Trophoblast cell (in vitro differentiated cells and primary cell): ENCODE measurements at regions not wholly inside any gene's neighbourhood (a gene's known extent, or its start where the extent isn't known, plus 50 kb on each side); places are given as distances from the start of the nearest gene placed in this dataset.

Experiments used
- DNase-seq, 2 donors: peaks; one replicate each; pipeline ENCODE4 v3.0.0-alpha.2; 2016
- H2AFZ ChIP-seq: 2 replicates; pipeline ENCODE4 v1.6.1; 2013; ENCODE audit warnings: low read length, moderate library complexity, mild to moderate bottlenecking; ENCODE audit not compliant: insufficient read depth, poor library complexity
- H2AK5ac ChIP-seq: 2 replicates; pipeline ENCODE4 v1.6.1; 2013; ENCODE audit warnings: mild to moderate bottlenecking, low read length
- H2BK120ac ChIP-seq: 2 replicates; pipeline ENCODE4 v1.6.1; 2013; ENCODE audit warnings: low read length, mild to moderate bottlenecking, moderate library complexity; ENCODE audit not compliant: insufficient read depth, poor library complexity
- H2BK12ac ChIP-seq: 2 replicates; pipeline ENCODE4 v1.6.1; 2013; ENCODE audit warnings: mild to moderate bottlenecking, low read length, moderate library complexity
- H2BK5ac ChIP-seq: 2 replicates; pipeline ENCODE4 v1.6.1; 2013; ENCODE audit warnings: low read length, low read depth, moderate library complexity, mild to moderate bottlenecking; ENCODE audit not compliant: poor library complexity
- H3K14ac ChIP-seq: 2 replicates; pipeline ENCODE4 v1.6.1; 2013; ENCODE audit warnings: mild to moderate bottlenecking, low read length
- H3K18ac ChIP-seq: 2 replicates; pipeline ENCODE4 v1.6.1; 2013; ENCODE audit warnings: mild to moderate bottlenecking, low read length
- H3K23ac ChIP-seq: 2 replicates; pipeline ENCODE4 v1.6.1; 2013; ENCODE audit warnings: low read length
- H3K27ac ChIP-seq: 2 replicates; pipeline ENCODE4 v1.5.1; 2013; ENCODE audit warnings: low read depth, mild to moderate bottlenecking, inconsistent platforms, low read length, moderate library complexity
- H3K27me3 ChIP-seq: 2 replicates; pipeline ENCODE4 v1.6.1; 2013; ENCODE audit warnings: inconsistent platforms, mild to moderate bottlenecking, low read length, moderate library complexity; ENCODE audit not compliant: insufficient read depth
- H3K36me3 ChIP-seq, 2 experiments: 1 replicate in 1 of 2; 2 replicates in 1 of 2; pipeline ENCODE4 v1.6.1; 2013; ENCODE audit warnings: low read length in 2 of 2, mild to moderate bottlenecking in 2 of 2, moderate library complexity in 1 of 2; ENCODE audit not compliant: insufficient read depth in 2 of 2, control insufficient read depth in 1 of 2
- H3K4ac ChIP-seq: 2 replicates; pipeline ENCODE4 v1.6.1; 2013; ENCODE audit warnings: low read depth, mild to moderate bottlenecking, low read length, moderate library complexity
- H3K4me1 ChIP-seq, 2 experiments: 1 replicate in 1 of 2; 2 replicates in 1 of 2; pipeline ENCODE4 v1.6.1; 2013; ENCODE audit warnings: low read length in 2 of 2, mild to moderate bottlenecking in 2 of 2, moderate library complexity in 1 of 2; ENCODE audit not compliant: insufficient read depth in 2 of 2, control insufficient read depth in 1 of 2
- H3K4me2 ChIP-seq: 2 replicates; pipeline ENCODE4 v1.6.1; 2013; ENCODE audit warnings: inconsistent platforms, mild to moderate bottlenecking, low read length, moderate library complexity
- H3K4me3 ChIP-seq: 2 replicates; pipeline ENCODE4 v1.5.1; 2013; ENCODE audit warnings: mild to moderate bottlenecking, low read depth, low read length, inconsistent platforms
- H3K79me1 ChIP-seq: one replicate; pipeline ENCODE4 v1.6.1; 2013; ENCODE audit warnings: low read length
- H3K79me2 ChIP-seq: 2 replicates; pipeline ENCODE4 v1.6.1; 2013; ENCODE audit warnings: low read length, mild to moderate bottlenecking; ENCODE audit not compliant: control insufficient read depth, insufficient read depth, poor library complexity
- H3K9ac ChIP-seq: 2 replicates; pipeline ENCODE4 v1.6.1; 2013; ENCODE audit warnings: mild to moderate bottlenecking, low read length
- H3K9me3 ChIP-seq: 2 replicates; pipeline ENCODE4 v1.6.1; 2013; ENCODE audit warnings: low read depth, mild to moderate bottlenecking, control low read depth, inconsistent platforms, low read length; ENCODE audit not compliant: insufficient read depth
- H4K12ac ChIP-seq: 2 replicates; pipeline ENCODE4 v1.6.1; 2013; ENCODE audit warnings: low read depth, mild to moderate bottlenecking, low read length, moderate library complexity
- H4K8ac ChIP-seq: 2 replicates; pipeline ENCODE4 v1.6.1; 2013; ENCODE audit warnings: low read depth, mild to moderate bottlenecking, low read length, moderate library complexity
- H4K91ac ChIP-seq: one replicate; pipeline ENCODE4 v1.6.1; 2013; ENCODE audit warnings: low read depth, mild to moderate bottlenecking, low read length, moderate library complexity
- WGBS: extraction: QIAGEN DNeasy Blood & Tissue Kit; methylation state at CpG from one replicate; pipeline ENCODE4 v1.1.7; 2013; ENCODE audit warnings: missing lambda C conversion rate; ENCODE audit not compliant: insufficient read length, insufficient coverage; ENCODE audit errors: extremely low coverage; 5-methylcytosine and 5-hydroxymethylcytosine counted together

GRCh38 chrY:19140285-19140920 lies 366.9 kb upstream of the HSFY2 start:
- Histone ChIP-seq H3K4me3 (no peak overlapping the region), H2AFZ (no peak overlapping the region), H3K18ac (no peak overlapping the region), H3K27ac (no peak overlapping the region), H3K23ac (no peak overlapping the region), H2BK5ac (no peak overlapping the region), H3K4me1 (no peaks in the 10 kb centered on the region), H3K79me1 (no peaks in the 10 kb centered on the region), H3K27me3 (no peaks in the 10 kb centered on the region), H3K4ac (no peak overlapping the region), H3K9me3 (no peaks in the 10 kb centered on the region), H4K91ac (no peak overlapping the region), H3K4me2 (no peak overlapping the region), H2BK120ac (no peak overlapping the region), H2BK12ac (no peak overlapping the region), H3K14ac (no peak overlapping the region), H3K9ac (no peak overlapping the region), H3K36me3 (no peaks in the 10 kb centered on the region), H4K8ac (no peak overlapping the region), H3K79me2 (no peaks in the 10 kb centered on the region), H4K12ac (no peak overlapping the region), H2AK5ac (no peak overlapping the region)
- 100% methylated on average over 1 of the region's 5 CpGs for WGBS
- no peak for DNase-seq

- no peak overlapping the region for H3K18ac ChIP-seq
- no peak overlapping the region for H3K23ac ChIP-seq
- H3K79me1 ChIP-seq = no peaks in the 10 kb centered on the region
- no peaks in the 10 kb centered on the region for H3K9me3 ChIP-seq
- WGBS = no CpG with 5 or more reads among the region's 2 CpGs
- H3K9ac ChIP-seq = no peak overlapping the region
- H4K91ac ChIP-seq = no peak overlapping the region
- no peak overlapping the region for H2BK120ac ChIP-seq
- H3K27ac ChIP-seq = no peak overlapping the region
- no peak for DNase-seq
- H4K12ac ChIP-seq = no peak overlapping the region
- H3K4me2 ChIP-seq = no peak overlapping the region
- no peaks in the 10 kb centered on the region for H3K4me1 ChIP-seq
- H2AFZ ChIP-seq = no peak overlapping the region
- no peaks in the 10 kb centered on the region for H3K27me3 ChIP-seq
- no peak overlapping the region for H3K14ac ChIP-seq
- H3K4me3 ChIP-seq = no peak overlapping the region
- no peak overlapping the region for H2AK5ac ChIP-seq
- no peak overlapping the region for H4K8ac ChIP-seq
- H2BK5ac ChIP-seq = no peak overlapping the region
- no peak overlapping the region for H3K4ac ChIP-seq
- H2BK12ac ChIP-seq = no peak overlapping the region
- no peaks in the 10 kb centered on the region for H3K36me3 ChIP-seq
- H3K79me2 ChIP-seq = no peaks in the 10 kb centered on the region
Observed at GRCh38 chrY:19134426-19134825, 360.9 kb upstream of the HSFY2 start.

GRCh38 chrY:19130569-19131358 lies 357.2 kb upstream of the HSFY2 start:
- H2BK12ac ChIP-seq = no peak overlapping the region
- no peaks in the 10 kb centered on the region for H3K27me3 ChIP-seq
- H4K91ac ChIP-seq = no peak overlapping the region
- no peak overlapping the region for H3K4me3 ChIP-seq
- no peak overlapping the region for H2BK5ac ChIP-seq
- no peaks in the 10 kb centered on the region for H3K9me3 ChIP-seq
- H3K4ac ChIP-seq = no peak overlapping the region
- H2BK120ac ChIP-seq = no peak overlapping the region
- no peak overlapping the region for H4K12ac ChIP-seq
- no peak overlapping the region for H3K27ac ChIP-seq
- no peak overlapping the region for H2AK5ac ChIP-seq
- DNase-seq = no peak
- H4K8ac ChIP-seq = no peak overlapping the region
- H2AFZ ChIP-seq = no peak overlapping the region
- no peak overlapping the region for H3K23ac ChIP-seq
- no peaks in the 10 kb centered on the region for H3K79me2 ChIP-seq
- H3K4me2 ChIP-seq = no peak overlapping the region
- H3K79me1 ChIP-seq = peaks cover 3% of the 10 kb centered on the region
- H3K14ac ChIP-seq = no peak overlapping the region
- H3K36me3 ChIP-seq = no peaks in the 10 kb centered on the region
- WGBS = no CpG with 5 or more reads among the region's 2 CpGs
- H3K4me1 ChIP-seq = peaks cover 0 to 2% of the 10 kb centered on the region in 2 experiments
- no peak overlapping the region for H3K9ac ChIP-seq
- no peak overlapping the region for H3K18ac ChIP-seq

GRCh38 chrY:19126889-19127288 lies 353.4 kb upstream of the HSFY2 start:
- no peak overlapping the region for H2BK12ac ChIP-seq
- H3K18ac ChIP-seq = no peak overlapping the region
- H3K4me2 ChIP-seq = no peak overlapping the region
- no peaks in the 10 kb centered on the region for H3K9me3 ChIP-seq
- no peak overlapping the region for H3K9ac ChIP-seq
- H3K4ac ChIP-seq = no peak overlapping the region
- H3K14ac ChIP-seq = no peak overlapping the region
- no peaks in the 10 kb centered on the region for H3K36me3 ChIP-seq
- WGBS = no CpG with 5 or more reads among the region's 1 CpG
- H4K8ac ChIP-seq = no peak overlapping the region
- peaks cover 3% of the 10 kb centered on the region for H3K79me1 ChIP-seq
- H3K23ac ChIP-seq = no peak overlapping the region
- no peaks in the 10 kb centered on the region for H3K27me3 ChIP-seq
- no peak overlapping the region for H3K4me3 ChIP-seq
- no peak overlapping the region for H2AFZ ChIP-seq
- H2BK120ac ChIP-seq = no peak overlapping the region
- H2AK5ac ChIP-seq = no peak overlapping the region
- peaks cover 0 to 2% of the 10 kb centered on the region in 2 experiments for H3K4me1 ChIP-seq
- H4K91ac ChIP-seq = no peak overlapping the region
- DNase-seq = no peak
- H3K79me2 ChIP-seq = no peaks in the 10 kb centered on the region
- no peak overlapping the region for H4K12ac ChIP-seq
- no peak overlapping the region for H3K27ac ChIP-seq
- no peak overlapping the region for H2BK5ac ChIP-seq
